SJCRH30 (cell line): ENCODE measurements at regions not wholly inside any gene's neighbourhood (a gene's known extent, or its start where the extent isn't known, plus 50 kb on each side); places are given as distances from the start of the nearest gene placed in this dataset.
"Not testable (repeated sequence)": the region's sequence is repeated elsewhere in the genome, so short reads cannot be mapped to it uniquely, and the experiment has no call there.

ENCODE experiments used
- DNase-seq, 2 experiments: peaks; one replicate each; pipeline ENCODE4 v3.0.0-alpha.2; 2015 to 2020
- H3K27ac ChIP-seq: fragments of 250-450 bp; sonication (Bioruptor Pico); 2 replicates; pipeline ENCODE4 v1.5.1; 2020; ENCODE audit warnings: mild to moderate bottlenecking, moderate library complexity
- H3K27me3 ChIP-seq: fragments of 250-450 bp; sonication (Bioruptor Pico); 2 replicates; pipeline ENCODE4 v1.5.1; 2020; ENCODE audit warnings: mild to moderate bottlenecking, moderate library complexity
- H3K36me3 ChIP-seq: fragments of 250-450 bp; sonication (Bioruptor Pico); 2 replicates; pipeline ENCODE4 v1.5.1; 2020; ENCODE audit warnings: mild to moderate bottlenecking, moderate library complexity
- H3K4me1 ChIP-seq: fragments of 250-450 bp; sonication (Bioruptor Pico); 2 replicates; pipeline ENCODE4 v1.5.1; 2020; ENCODE audit warnings: mild to moderate bottlenecking, moderate library complexity
- H3K4me3 ChIP-seq: fragments of 250-450 bp; sonication (Bioruptor Pico); 2 replicates; pipeline ENCODE4 v1.5.1; 2020; ENCODE audit warnings: mild to moderate bottlenecking, moderate library complexity
- H3K9me3 ChIP-seq: fragments of 250-450 bp; sonication (Bioruptor Pico); replicated peaks from 2 replicates; pipeline ENCODE4 v1.5.1; 2020; ENCODE audit warnings: mild to moderate bottlenecking, moderate library complexity

DNA sequence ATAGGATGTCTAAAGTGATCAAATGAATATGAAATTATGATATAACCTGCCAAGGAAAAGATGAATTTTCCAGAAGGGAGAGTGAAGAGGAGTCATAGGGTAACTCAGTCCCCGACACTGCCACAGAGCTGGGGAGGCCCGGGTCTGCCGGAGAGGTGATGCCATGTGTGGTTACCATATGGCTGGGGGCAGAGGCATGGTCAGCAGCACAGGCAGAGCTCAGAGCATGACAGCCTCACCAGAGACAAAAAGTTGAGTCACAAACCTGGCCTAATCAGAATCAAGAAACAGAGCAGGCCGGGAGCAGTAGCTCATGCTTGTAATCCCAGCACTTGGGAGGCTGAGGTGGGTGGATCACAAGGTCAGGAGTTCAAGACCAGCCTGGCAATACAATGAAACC is 322.4 kb downstream of the GOLGA6L6 start:
- DNase-seq, H3K27me3 ChIP-seq, H3K36me3 ChIP-seq, H3K4me1 ChIP-seq, H3K4me3 ChIP-seq, H3K27ac ChIP-seq, H3K9me3 ChIP-seq: not testable (repeated sequence)

DNA sequence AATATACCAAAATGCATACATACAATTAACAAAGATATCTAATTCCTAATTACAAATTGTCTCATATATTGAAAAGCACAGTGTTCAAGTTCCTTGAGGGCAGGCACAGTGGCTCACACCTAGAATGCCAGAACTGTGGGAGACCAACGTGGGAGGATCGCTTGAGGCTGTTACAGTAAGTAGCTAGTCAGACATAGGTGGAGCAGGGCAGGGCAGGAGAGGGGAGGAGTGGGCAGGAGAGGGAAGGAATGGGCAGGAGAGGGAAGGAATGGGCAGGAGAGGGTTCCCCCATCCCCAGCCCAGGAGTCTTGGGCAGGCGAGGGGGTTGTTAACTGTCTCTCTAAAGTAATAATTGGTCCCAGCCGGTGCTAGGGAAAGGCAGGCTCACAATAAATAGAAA is 325.9 kb downstream of the GOLGA6L6 start:
- not testable (repeated sequence) for H3K4me3 ChIP-seq, DNase-seq, H3K9me3 ChIP-seq, H3K36me3 ChIP-seq, H3K27me3 ChIP-seq, H3K4me1 ChIP-seq, H3K27ac ChIP-seq

- H3K36me3 ChIP-seq: not testable (repeated sequence)
Measured at GRCh38 chr15:20214101-20214500, 327.5 kb downstream of the GOLGA6L6 start.

DNA sequence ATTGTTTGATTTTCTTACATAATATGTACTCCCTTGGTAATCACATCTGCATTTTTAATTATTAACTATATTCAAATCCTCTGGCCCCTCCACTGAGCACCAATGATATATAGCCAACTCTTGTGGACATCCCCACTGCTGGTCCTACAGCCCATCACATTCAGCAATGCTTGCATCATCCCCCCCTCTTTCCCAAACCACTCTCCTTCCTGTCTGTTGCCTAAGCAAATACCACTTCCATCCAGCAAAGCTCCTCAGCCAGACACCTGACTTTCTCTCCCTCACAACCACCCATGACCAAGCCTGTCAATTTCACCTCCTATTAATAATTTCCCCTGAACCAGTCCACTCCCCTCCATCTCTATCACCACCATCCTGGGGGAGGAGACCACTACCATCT is 330.1 kb downstream of the GOLGA6L6 start:
- not testable (repeated sequence) for H3K36me3 ChIP-seq, H3K27me3 ChIP-seq, H3K27ac ChIP-seq, H3K9me3 ChIP-seq, H3K4me1 ChIP-seq, H3K4me3 ChIP-seq, DNase-seq

More at GRCh38 chr15:20214101-20214500, 327.5 kb downstream of the GOLGA6L6 start:
- not testable (repeated sequence) for H3K4me1 ChIP-seq, H3K4me3 ChIP-seq, DNase-seq, H3K27ac ChIP-seq, H3K9me3 ChIP-seq, H3K27me3 ChIP-seq

GRCh38 chr15:20209973-20210372 is 331.6 kb downstream of the GOLGA6L6 start:
- not testable (repeated sequence) for DNase-seq, H3K9me3 ChIP-seq, H3K27me3 ChIP-seq, H3K27ac ChIP-seq, H3K4me3 ChIP-seq, H3K36me3 ChIP-seq, H3K4me1 ChIP-seq

DNA sequence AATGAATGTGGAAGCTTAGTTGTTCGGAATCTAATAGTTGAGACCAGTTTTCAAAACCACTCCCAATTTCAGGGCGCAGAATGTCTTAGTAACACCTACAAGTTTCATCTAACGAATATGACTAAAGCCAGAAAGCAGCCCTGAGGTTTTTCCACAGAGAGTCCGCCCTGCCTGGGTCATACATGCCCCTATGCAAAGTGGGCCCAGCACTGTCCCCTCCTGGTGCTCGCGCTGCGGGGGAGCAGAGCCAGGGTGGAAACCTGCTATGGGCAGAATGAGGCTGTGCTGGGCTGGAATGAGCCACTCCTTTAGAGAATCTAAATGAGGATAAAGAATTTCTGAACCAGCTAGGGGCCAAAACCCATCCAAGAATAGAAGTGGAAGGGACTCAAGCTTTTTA is 334.0 kb downstream of the GOLGA6L6 start:
- H3K27ac ChIP-seq, H3K4me1 ChIP-seq, H3K27me3 ChIP-seq, DNase-seq, H3K4me3 ChIP-seq, H3K36me3 ChIP-seq, H3K9me3 ChIP-seq: not testable (repeated sequence)

- not testable (repeated sequence) for H3K36me3 ChIP-seq, H3K4me1 ChIP-seq, H3K9me3 ChIP-seq, H3K27ac ChIP-seq, DNase-seq, H3K4me3 ChIP-seq, H3K27me3 ChIP-seq
Measured at GRCh38 chr15:20207198-20207597, 334.4 kb downstream of the GOLGA6L6 start.

DNA sequence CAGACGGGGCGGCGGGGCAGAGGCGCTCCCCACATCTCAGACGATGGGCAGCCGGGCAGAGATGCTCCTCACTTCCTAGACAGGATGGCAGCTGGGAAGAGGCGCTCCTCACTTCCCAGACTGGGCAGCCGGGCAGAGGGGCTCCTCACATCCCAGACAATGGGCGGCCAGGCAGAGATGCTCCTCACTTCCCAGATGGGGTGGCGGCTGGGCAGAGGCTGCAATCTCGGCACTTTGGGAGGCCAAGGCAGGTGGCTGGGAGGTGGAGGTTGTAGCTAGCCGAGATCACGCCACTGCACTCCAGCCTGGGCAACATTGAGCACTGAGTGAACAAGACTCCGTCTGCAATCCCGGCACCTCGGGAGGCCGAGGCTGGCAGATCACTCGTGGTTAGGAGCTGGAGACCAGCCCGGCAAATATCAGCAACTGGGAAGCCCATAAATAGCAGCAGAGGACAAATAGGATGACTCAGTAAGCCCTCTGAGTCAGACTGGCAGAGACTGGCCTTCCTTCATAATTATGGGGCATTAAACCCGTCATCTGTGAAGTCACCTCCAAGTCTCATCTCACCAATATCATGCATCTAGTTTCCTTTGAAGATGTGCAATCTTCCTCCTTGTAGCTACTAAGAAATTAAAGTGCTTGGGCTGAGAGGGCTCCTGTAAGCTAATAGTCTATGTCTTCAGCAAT is 337.3 kb downstream of the GOLGA6L6 start:
- H3K27ac ChIP-seq, H3K4me1 ChIP-seq, H3K27me3 ChIP-seq, H3K4me3 ChIP-seq, H3K9me3 ChIP-seq, DNase-seq, H3K36me3 ChIP-seq: not testable (repeated sequence)

DNA sequence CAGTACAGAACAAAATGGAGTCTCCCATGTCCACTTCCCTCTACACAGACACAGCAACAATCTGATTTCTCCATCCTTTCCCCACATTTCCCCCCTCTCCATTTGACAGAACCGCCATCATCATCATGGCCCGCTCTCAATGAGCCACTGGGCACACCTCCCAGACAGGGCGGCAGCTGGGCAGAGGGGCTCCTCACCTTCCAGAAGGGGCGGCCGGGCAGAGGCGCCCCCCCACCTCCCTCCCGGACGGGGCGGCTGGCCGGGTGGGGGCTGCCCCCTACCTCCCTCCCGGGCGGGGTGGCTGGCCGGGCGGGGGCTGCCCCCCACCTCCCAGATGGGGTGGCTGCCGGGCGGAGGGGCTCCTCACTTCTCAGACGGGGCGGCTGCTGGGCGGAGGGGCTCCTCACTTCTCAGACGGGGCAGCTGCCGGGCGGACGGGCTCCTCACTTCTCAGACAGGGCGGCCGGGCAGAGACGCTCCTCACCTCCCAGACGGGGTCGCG is 337.9 kb downstream of the GOLGA6L6 start:
- H3K36me3 ChIP-seq, DNase-seq, H3K4me1 ChIP-seq: not testable (repeated sequence)

DNA sequence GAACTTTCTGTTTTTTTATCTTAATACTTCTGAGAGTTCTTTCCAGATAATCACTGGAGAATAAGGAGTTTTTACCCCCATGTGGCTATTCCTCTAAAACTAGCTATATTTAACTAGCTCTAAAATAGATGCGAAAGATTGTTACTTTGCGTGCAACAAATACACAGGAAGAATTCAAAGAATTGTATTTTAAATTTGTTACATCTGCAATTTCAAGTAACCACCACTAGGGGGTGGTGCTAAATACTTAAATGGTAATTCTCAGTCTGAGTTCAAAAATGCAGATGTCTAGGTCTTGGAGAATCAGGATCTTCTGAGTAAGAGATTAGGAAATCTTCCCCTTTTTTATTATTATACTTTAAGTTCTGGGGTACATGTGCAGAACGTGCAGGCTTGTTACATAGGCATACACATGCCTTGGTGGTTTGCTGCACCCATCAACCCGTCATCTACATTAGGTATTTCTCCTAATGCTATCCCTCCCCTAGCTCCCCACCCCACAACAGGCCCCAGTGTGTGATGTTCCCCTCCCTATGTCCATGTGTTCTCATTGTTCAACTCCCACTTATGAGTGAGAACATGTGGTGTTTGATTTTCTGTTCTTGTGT is 346.9 kb downstream of the GOLGA6L6 start:
- not testable (repeated sequence) for H3K4me1 ChIP-seq, H3K27me3 ChIP-seq, H3K36me3 ChIP-seq, H3K9me3 ChIP-seq, DNase-seq, H3K27ac ChIP-seq, H3K4me3 ChIP-seq

More for the DNA sequence above, 337.9 kb downstream of the GOLGA6L6 start:
- H3K4me3 ChIP-seq, H3K27ac ChIP-seq, H3K27me3 ChIP-seq, H3K9me3 ChIP-seq: not testable (repeated sequence)

GRCh38 chr15:20192982-20193929 is 348.3 kb downstream of the GOLGA6L6 start:
- not testable (repeated sequence) for H3K27me3 ChIP-seq, H3K4me1 ChIP-seq, H3K27ac ChIP-seq, H3K4me3 ChIP-seq, H3K9me3 ChIP-seq, H3K36me3 ChIP-seq
- peak; percentile 41 to 49 for DNase-seq

- DNase-seq, H3K27me3 ChIP-seq, H3K36me3 ChIP-seq, H3K4me1 ChIP-seq, H3K27ac ChIP-seq, H3K9me3 ChIP-seq, H3K4me3 ChIP-seq: not testable (repeated sequence)
Measured at GRCh38 chr15:20191508-20192125, 350.0 kb downstream of the GOLGA6L6 start.

GRCh38 chr15:20188611-20189010 is 353.0 kb downstream of the GOLGA6L6 start:
- H3K4me3 ChIP-seq, H3K9me3 ChIP-seq, H3K4me1 ChIP-seq, H3K27ac ChIP-seq, H3K36me3 ChIP-seq, DNase-seq, H3K27me3 ChIP-seq: not testable (repeated sequence)

DNA sequence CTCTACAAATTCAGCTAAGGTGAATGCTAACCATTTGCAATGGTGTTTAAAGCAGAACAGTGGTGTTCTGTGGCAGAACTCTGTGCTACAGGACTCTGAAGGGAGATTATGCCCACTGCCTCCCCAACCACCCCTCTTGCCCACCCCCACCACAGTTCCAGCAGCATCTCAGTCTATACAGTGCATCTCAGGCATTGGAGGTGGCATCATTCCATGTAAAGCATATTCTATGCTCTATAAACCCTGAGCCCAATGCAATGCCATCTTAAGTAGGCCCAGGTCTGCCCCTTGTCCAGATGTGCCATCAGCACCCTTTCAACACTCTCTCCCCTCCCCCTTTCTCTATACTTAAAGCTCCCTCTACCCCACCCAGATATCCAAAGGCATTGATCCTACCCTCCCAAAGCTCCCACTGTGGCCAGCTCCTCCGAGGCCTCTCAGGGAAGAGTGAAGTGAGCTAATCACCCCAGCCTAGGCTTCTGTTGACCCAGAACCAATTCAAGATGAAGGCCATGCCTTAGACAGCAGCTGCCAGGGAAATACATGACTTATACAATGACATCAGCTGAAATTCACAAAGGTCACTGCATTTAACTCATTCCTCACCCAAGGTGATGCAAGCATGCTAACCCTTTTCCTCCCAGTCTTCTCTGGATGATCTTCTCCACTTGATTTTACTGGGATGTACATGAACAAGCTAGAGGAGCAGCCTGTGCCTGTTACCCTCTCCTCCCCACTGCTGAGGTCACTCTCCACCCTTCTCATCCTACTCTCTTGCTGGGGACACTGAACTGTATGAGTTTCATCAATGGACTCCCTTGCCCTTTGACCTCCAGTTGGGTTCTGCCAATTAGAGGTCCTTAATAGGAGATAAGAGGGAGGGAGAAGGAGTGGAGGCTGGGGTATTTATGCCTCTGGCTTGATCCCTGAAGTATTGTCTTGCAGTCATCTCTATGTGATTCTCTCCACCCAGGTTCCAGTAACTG is 353.9 kb downstream of the GOLGA6L6 start:
- not testable (repeated sequence) for H3K27me3 ChIP-seq, H3K4me3 ChIP-seq, DNase-seq, H3K27ac ChIP-seq, H3K36me3 ChIP-seq, H3K4me1 ChIP-seq, H3K9me3 ChIP-seq
